ENCODE measurements at regions not wholly inside any gene's neighbourhood (a gene's known extent, or its start where the extent isn't known, plus 50 kb on each side); places are given as distances from the start of the nearest gene placed in this dataset.

- DNase-seq (ENCODE audit: low spot score): no peak
Observed at GRCh38 chr11:76276781-76277155, 70.5 kb upstream of the WNT11 start.

- DNase-seq (ENCODE audit: low spot score): no peak
Observed at GRCh38 chr11:76276046-76276780, 69.9 kb upstream of the WNT11 start.

GRCh38 chr11:76275446-76275845 lies 69.1 kb upstream of the WNT11 start:
- no peak for DNase-seq (ENCODE audit: low spot score)

GRCh38 chr11:76271068-76271467 lies 64.8 kb upstream of the WNT11 start:
- DNase-seq (ENCODE audit: low spot score): no peak

- DNase-seq (ENCODE audit: low spot score): no peak
Observed at GRCh38 chr11:76270389-76270788, 64.1 kb upstream of the WNT11 start.

- no peak for DNase-seq (ENCODE audit: low spot score)
Observed at GRCh38 chr11:76269661-76270261, 63.5 kb upstream of the WNT11 start.

- DNase-seq (ENCODE audit: low spot score): no peak
Observed at GRCh38 chr11:76269247-76269646, 62.9 kb upstream of the WNT11 start.

GRCh38 chr11:76268498-76268897 lies 62.2 kb upstream of the WNT11 start:
- no peak for DNase-seq (ENCODE audit: low spot score)

GRCh38 chr11:76267556-76267955 lies 61.3 kb upstream of the WNT11 start:
- no peak for DNase-seq (ENCODE audit: low spot score)

GRCh38 chr11:76266286-76267100 lies 60.2 kb upstream of the WNT11 start:
- DNase-seq (ENCODE audit: low spot score): no peak

GRCh38 chr11:76265771-76266241 lies 59.5 kb upstream of the WNT11 start:
- no peak for DNase-seq (ENCODE audit: low spot score)

- DNase-seq (ENCODE audit: low spot score): no peak
Observed at GRCh38 chr11:76263657-76264056, 57.4 kb upstream of the WNT11 start.

- DNase-seq (ENCODE audit: low spot score): no peak
Observed at GRCh38 chr11:76263166-76263565, 56.9 kb upstream of the WNT11 start.

- no peak for DNase-seq (ENCODE audit: low spot score)
Observed at GRCh38 chr11:76260296-76260925, 54.1 kb upstream of the WNT11 start.

GRCh38 chr11:76259299-76259908 lies 53.1 kb upstream of the WNT11 start:
- no peak for DNase-seq (ENCODE audit: low spot score)

GRCh38 chr11:76257074-76257719 lies 50.9 kb upstream of the WNT11 start:
- DNase-seq (ENCODE audit: low spot score): no peak

- no peak for DNase-seq (ENCODE audit: low spot score)
Observed at GRCh38 chr11:76256448-76256847, 50.1 kb upstream of the WNT11 start.
